ENCODE measurements at regions not wholly inside any gene's neighbourhood (a gene's known extent, or its start where the extent isn't known, plus 50 kb on each side); places are given as distances from the start of the nearest gene placed in this dataset.

GRCh38 chr3:88412346-88412745 is 262.6 kb downstream of the C3orf38 start:
- no peak for TF ChIP-seq CTCF (IDR thresholded peaks at IDR 0.05; ENCODE audit: low read length)
- no peak for TF ChIP-seq EZH2 (IDR thresholded peaks at IDR 0.05; ENCODE audit: borderline replicate concordance, low read length)

Data from OCI-LY1 (cell line).